ENCODE measurements at regions not wholly inside any gene's neighbourhood (a gene's known extent, or its start where the extent isn't known, plus 50 kb on each side); places are given as distances from the start of the nearest gene placed in this dataset.
"Not testable (repeated sequence)": the region's sequence is repeated elsewhere in the genome, so short reads cannot be mapped to it uniquely, and the experiment has no call there.

DNA sequence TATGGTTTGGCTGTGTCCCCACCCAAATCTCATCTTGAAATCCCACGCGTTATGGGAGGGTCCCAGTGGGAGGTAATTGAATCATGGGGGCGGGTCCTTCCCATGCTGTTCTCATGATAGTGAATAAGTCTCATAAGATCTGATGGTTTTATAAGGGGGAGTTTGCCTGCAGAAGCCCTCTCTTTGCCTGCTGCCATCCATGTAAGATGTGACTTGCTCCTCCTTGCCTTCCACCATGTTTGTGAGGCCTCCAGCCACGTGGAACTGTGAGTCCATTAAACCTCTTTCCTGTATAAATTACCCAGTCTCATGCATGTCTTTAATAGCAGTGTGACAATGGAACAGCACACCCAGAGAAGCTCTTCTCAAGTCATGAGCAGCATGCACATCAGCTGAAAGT is 119.1 kb upstream of the CARD11 start:
- DNase-seq (ENCODE audit: low read depth) = not testable (repeated sequence)

GRCh38 chr7:3164380-3164792 is 120.7 kb upstream of the CARD11 start:
- DNase-seq (ENCODE audit: low read depth) = no peak

DNA sequence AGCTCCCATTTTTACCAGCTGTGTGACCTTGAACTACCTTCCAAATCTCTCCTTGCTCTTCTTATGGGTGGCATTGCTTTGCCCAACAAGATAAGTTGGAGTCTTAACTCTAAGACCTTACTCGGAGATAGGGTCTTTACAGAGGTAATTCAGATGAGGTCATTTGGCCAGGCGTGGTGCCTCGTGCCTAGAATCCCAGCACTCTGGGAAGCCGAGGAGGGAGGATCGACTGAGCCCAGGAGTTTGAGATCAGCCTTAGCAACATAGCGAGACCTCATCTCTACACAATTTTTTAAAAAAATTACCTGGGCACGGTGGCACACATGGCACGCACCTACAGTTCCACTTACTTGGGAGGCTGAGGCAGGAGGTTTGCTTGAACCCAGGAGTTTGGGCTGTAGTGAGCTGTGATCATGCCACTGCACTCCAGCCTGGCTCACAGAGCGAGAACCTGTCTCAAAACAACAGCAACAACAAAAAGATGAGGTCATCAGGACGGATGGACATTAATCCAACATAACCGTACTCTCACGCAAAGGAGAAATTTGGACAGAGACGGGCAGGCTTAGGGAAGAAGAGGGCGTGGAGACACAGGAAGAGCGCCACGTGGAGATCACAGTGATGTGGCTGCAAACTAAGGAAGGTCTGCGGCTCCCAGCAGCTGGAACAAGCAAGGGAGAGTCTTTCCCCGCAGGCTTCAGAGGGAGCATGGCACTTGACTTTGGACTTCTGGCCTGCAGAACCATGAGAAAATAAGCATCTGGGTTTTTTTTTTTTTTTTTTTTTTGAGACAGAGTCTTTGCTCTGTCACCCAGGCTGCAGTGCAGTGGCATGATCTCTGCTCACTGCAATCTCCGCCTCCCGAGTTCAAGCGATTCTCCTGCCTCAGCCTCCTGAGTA is 122.3 kb upstream of the CARD11 start:
- no peak for DNase-seq (ENCODE audit: low read depth)

GRCh38 chr7:3167551-3167950 is 123.9 kb upstream of the CARD11 start:
- DNase-seq (ENCODE audit: low read depth) = no peak

- DNase-seq (ENCODE audit: low read depth) = no peak
These were observed 124.7 kb upstream of the CARD11 start for GRCh38 chr7:3168370-3168769.

DNA sequence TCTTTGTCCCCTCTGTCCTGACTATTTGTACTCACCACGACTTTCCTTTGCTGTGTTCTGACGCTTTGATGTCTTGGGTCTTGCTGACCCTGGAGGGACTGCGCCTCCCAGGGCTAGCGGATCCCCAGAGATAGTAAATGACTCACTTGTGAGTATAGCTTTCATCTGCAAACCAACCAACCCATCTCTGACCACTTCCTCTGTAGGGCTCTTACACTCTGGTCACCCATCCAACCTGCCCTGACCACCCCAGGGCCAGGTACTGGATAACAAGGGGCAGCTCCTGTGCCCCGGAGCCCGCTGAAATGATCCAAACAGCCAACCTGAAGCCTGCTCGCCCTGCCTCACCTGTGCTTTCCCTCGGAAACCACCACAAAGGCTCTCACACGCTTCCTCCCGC is 125.2 kb upstream of the CARD11 start:
- no peak for DNase-seq (ENCODE audit: low read depth)

DNA sequence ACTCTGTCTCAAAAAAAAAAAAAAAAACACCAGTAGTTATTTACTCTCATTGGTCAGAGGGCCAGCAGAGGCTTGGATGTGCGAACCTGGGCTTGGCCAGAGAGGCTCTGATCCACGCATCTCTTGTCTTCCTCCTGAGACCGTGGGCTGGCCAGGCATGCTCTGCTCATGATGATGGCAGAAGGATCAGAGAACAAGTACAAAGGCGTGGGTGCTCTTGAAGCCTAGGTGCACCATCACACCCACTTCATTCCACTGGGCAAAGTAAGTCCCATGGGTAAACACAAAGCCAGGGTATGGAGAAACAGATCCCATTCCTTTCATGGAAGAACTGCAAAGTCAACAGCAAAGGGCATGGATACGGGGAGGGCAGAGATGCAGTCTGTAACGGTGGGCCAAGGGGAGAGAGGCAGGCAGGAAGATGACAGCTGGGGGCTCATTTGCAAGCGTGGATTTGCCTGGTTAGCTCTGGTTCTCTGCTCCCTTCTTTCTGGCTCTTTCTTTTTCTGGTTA is 128.2 kb upstream of the SDK1 start:
- DNase-seq (ENCODE audit: low read depth) = no peak

- DNase-seq (ENCODE audit: low read depth) = no peak
These were observed 126.4 kb upstream of the SDK1 start for GRCh38 chr7:3174515-3175284.

DNA sequence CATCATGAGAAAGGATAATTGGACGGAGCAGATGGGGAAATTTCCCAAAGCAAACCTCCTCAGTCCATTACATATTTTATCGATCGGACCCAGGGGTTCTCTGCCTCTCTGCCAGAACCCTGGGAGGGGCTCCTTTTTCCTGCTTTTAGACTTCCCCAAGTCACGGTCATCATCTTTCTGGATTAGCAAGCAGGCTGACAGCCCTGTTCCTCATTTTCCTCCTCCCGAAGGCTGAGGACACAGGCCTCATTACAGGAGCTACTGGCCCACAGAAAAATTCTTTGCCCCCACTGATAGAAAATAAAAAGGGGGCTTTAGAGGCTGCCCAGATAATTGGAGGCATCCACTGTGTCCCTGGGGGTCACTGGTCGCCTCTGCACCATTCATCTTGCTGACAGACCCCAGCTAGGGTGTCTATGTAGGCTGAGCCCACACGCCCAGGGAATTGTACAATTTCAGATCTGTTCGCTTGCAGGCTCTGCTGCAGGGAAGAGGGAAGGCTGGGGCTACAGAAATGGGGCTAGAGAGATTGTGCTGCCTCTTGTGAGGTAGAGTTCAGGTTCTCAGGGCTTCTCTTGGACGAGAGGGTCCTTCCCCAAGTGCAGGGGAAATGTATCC is 125.7 kb upstream of the SDK1 start:
- no peak for DNase-seq (ENCODE audit: low read depth)

GRCh38 chr7:3176112-3177000 is 124.7 kb upstream of the SDK1 start:
- DNase-seq (ENCODE audit: low read depth) = no peak

DNA sequence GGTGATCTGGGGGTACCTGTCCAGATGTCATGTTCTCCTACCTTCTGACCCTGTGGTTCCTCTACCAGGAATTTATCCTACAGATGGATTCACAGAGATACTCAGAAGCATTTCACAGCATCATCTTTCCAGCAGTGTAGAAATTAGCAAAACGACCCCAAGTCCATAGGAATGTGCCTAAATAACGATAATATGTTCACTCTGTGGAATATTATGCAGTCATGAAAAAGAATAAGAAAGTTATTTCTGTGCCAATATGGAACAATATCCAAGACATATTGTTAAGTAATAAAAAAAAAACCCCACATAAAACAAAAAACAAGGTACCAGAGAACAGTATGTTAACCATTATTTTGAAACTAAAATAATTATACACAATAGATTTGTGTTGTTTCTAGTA is 123.8 kb upstream of the SDK1 start:
- DNase-seq (ENCODE audit: low read depth) = no peak

GRCh38 chr7:3179456-3179855 is 121.6 kb upstream of the SDK1 start:
- no peak for DNase-seq (ENCODE audit: low read depth)

DNA sequence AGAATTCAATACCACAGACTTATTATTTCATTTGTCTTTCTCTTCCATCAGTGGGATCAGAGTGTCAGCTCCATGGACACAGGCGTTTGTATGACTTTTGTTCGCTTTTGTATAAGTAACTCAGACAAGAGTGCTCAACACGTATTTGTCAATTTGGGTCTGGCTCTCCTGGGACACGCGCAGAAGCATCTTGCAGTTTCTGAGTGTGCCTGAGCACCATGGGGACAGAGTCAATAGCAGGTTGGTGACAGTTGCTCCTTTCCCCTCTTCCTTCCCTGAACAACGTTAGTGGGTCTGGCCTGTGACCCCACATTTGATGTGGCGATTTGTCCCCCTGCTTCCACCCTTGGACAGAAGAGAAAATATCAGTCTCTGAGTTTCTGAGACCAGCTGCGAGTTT is 120.4 kb upstream of the SDK1 start:
- DNase-seq (ENCODE audit: low read depth) = no peak

DNA sequence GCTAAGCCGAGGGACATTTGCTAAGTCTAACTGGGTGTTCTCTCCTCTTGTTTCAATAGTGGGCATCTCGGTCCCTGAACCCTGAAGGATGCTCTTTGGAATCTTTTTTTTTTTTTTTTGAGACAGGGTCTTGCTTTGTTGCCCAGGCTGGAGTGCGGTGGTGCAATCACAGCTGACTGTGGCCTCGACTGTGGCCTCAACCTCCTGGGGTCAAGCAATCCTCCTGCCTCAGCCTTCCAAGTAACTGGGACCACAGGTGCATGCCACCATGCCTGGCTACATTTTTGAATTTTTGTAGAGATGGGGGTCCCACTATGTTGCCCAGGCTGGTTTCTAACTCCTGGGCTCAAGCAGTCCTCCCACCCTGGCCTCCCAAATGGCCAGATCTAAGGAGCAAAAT is 119.0 kb upstream of the SDK1 start:
- DNase-seq (ENCODE audit: low read depth) = not testable (repeated sequence)

DNA sequence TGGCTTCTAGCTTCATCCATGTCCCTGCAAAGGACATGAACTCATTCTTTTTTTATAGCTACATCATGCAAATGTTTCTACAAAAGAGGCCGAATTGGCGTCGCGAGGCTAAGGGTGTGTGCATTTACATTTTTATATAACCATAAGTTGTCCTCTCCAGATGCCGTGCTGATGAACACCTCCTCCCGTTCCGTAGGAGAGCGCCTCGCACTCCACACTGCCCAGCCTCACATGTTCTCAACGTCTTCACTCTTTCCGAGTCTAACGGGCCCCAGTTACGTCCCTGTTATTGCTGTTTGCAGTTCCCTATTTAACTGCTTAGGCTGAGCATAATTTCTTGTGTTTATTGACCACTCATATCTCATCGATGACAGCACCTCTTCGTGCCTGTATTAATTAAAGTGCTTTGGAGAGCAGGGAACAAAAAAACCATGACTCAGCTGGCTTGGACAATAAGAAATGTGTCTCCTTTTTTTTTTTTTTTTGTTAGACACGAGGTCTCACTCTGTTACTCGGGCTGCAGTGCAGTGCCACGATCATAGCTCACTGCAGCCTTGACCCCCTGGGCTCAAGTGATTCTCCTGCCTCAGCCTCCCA is 113.5 kb upstream of the SDK1 start:
- DNase-seq (ENCODE audit: low read depth) = no peak

- DNase-seq (ENCODE audit: low read depth) = no peak
These were observed 112.1 kb upstream of the SDK1 start for GRCh38 chr7:3188946-3189345.

DNA sequence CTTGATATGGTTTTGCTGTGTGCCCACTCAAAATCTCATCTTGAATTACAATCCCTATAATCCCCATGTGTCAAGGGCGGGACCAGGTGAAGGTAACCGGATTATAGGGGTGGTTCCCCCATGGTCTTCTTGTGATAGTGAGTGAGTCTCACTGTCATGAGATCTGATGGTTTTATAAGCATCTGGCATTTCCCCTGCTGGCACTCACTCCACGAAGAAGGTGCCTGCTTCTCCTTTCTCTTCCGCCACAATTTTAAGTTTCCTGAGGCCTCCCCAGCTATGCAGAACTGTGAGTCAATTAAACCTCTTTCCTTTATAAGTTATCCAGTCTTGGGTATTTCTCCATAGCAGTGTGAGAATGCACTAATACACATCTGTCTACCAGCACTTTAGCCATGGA is 109.5 kb upstream of the SDK1 start:
- DNase-seq (ENCODE audit: low read depth) = no peak

DNA sequence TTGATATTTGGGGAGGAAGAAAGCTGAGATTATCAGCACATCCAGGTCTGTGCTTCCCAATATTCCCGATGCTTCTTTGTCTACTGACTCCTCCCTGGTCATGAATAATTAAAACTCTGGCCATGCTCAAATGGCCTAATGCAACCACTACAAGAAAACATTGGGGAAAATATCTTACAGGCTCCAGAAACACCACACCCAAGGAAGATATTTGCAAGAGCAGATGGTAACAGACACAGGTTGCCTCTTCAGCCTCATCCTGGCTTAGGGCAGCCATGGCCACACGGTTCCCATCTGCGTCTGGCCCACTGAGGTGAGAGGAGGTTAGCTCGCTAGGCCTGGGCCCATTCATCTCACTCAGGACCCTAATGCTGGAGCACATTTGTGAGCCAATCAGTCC is 108.4 kb upstream of the SDK1 start:
- DNase-seq (ENCODE audit: low read depth) = no peak

DNA sequence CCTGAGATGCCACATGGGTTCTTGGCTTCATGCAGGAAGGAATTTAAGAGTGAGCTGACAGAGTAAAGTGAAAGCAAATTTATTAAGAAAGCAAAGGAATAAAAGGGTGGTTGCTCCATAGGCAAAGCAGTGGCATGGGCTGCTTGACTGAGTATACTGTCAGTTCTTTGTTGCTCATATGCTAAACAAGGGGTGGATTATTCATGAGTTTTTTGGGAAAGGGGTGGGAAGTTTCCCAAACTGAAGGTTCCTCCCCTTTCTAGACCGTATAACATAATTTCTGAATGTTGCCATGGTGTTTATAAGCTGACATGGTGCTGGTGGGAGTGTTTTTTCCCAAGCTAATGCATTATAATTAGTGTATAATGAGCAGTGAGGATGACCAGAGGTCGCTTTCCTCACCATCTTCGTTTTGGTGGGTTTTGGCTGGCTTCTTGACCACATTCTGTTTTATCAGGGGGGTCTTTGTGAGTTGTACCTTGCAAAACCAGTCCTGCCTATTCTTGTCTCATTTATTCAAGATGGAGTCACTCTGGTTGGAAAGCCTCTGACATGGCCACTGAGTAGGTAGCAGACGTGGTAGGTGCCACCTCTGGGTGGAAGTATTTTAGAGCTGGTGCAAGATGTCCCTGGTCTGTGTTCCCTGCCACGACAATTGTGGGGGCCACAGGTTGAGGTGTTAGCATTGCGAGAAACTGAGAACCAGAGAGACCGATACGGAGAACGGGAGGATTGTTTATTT is 107.5 kb upstream of the SDK1 start:
- DNase-seq (ENCODE audit: low read depth) = no peak

DNA sequence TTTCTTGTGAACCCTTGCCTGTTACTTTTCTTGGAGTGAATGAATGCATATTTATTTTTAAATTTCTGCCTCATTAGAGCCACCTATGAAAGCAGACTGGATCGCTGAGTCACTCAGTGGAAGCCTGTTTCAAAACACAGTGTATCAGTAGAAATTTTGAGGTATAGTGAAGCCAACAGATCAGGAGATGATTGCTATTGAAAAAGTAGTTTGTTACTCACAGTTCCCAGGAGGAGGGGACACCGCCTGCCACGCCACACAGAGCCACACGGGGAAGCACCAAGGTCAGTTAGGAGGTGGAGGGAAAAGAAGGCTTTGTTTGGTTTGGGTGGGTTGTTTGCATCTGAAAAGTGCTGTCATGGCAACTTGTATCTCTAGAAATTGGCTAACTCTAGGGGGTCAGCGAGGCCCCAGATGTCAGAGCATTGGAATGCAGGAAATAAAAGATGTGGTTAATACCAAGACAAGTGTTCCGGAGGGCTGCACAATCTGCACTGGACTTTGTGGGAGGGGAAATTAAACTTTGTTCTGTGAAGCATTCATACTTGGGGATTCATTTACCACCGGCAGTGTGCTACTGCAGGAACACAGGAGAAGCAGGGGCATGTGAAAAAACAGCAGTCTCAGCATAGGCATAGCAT is 106.4 kb upstream of the SDK1 start:
- DNase-seq (ENCODE audit: low read depth) = peak; percentile 47
